CD14-positive monocyte (primary cell): ENCODE measurements at regions not wholly inside any gene's neighbourhood (a gene's known extent, or its start where the extent isn't known, plus 50 kb on each side); places are given as distances from the start of the nearest gene placed in this dataset.

ENCODE experiments used
- DNase-seq, 3 donors: peaks; one replicate each; pipeline ENCODE4 v3.0.0-alpha.2; 2011 to 2022
- H2AFZ ChIP-seq: 2 replicates; pipeline ENCODE4 v1.6.0; 2012; ENCODE audit warnings: mild to moderate bottlenecking, low read depth, low read length, inconsistent platforms; ENCODE audit not compliant: insufficient read depth, poor library complexity, severe bottlenecking
- H3K27ac ChIP-seq, 2 donors: 1 replicate in 1 of 2; 2 replicates in 1 of 2; pipeline ENCODE4 v1.5.1; 2012 to 2013; ENCODE audit warnings: low read length in 2 of 2, control low read depth in 1 of 2, inconsistent platforms in 1 of 2, low read depth in 1 of 2, mild to moderate bottlenecking in 1 of 2
- H3K27me3 ChIP-seq, 2 donors: one replicate each; pipeline versions ENCODE4 v1.6.0 to v1.6.1; 2011 to 2013; ENCODE audit warnings: low read length in 2 of 2; ENCODE audit not compliant: control insufficient read depth in 2 of 2, insufficient read depth in 2 of 2
- H3K36me3 ChIP-seq, 2 donors: replicated peaks in 1 of 2; 1 replicate in 1 of 2; 2 replicates in 1 of 2; pipeline versions ENCODE4 v1.5.1 to v1.6.1; 2012 to 2013; ENCODE audit warnings: low read length in 2 of 2, control low read depth in 1 of 2, inconsistent platforms in 1 of 2, mild to moderate bottlenecking in 1 of 2; ENCODE audit not compliant: insufficient read depth in 2 of 2, control insufficient read depth in 1 of 2
- H3K4me1 ChIP-seq, 2 donors: 1 replicate in 1 of 2; 2 replicates in 1 of 2; pipeline versions ENCODE4 v1.5.1 to v1.6.1; 2012 to 2013; ENCODE audit warnings: low read length in 2 of 2, control low read depth in 1 of 2, inconsistent platforms in 1 of 2, mild to moderate bottlenecking in 1 of 2, moderate library complexity in 1 of 2; ENCODE audit not compliant: insufficient read depth in 2 of 2, control insufficient read depth in 1 of 2
- H3K4me2 ChIP-seq: replicated peaks from 2 replicates; pipeline ENCODE3; 2012; ENCODE audit warnings: low read length, moderate library complexity, mild to moderate bottlenecking; ENCODE audit not compliant: poor library complexity, severe bottlenecking; ENCODE audit errors: extremely low read depth
- H3K4me3 ChIP-seq, 3 experiments: fragments of 200-600 bp in 1 of 3; sonication (generic) in 1 of 3; replicated peaks in 1 of 3; 1 replicate in 2 of 3; 2 replicates in 1 of 3; pipeline ENCODE4 v1.5.1; 2011 to 2013; ENCODE audit warnings: low read length in 3 of 3, mild to moderate bottlenecking in 3 of 3, control low read depth in 2 of 3, low read depth in 2 of 3, inconsistent platforms in 1 of 3, moderate library complexity in 1 of 3
- H3K79me2 ChIP-seq: 2 replicates; pipeline ENCODE4 v1.6.0; 2012; ENCODE audit warnings: mild to moderate bottlenecking, control low read depth, inconsistent platforms, low read length, moderate library complexity; ENCODE audit not compliant: insufficient read depth
- H3K9ac ChIP-seq: 2 replicates; pipeline ENCODE4 v1.6.0; 2017; ENCODE audit warnings: low read length, mild to moderate bottlenecking; ENCODE audit not compliant: insufficient read depth, poor library complexity, severe bottlenecking
- H3K9me3 ChIP-seq, 2 donors: replicated peaks in 1 of 2; 1 replicate in 1 of 2; 2 replicates in 1 of 2; pipeline versions ENCODE4 v1.5.1 to v1.6.1; 2012 to 2013; ENCODE audit warnings: low read length in 2 of 2, control low read depth in 1 of 2; ENCODE audit not compliant: control insufficient read depth in 1 of 2, insufficient read depth in 1 of 2
- H4K20me1 ChIP-seq: 2 replicates; pipeline ENCODE4 v1.6.0; 2012; ENCODE audit warnings: mild to moderate bottlenecking, low read length, control low read depth, moderate library complexity; ENCODE audit not compliant: insufficient read depth
- H3K27ac Mint-ChIP-seq, 7 donors: one replicate each; pipeline ENCODE4 v1.8.0; 2020; ENCODE audit warnings: mild to moderate bottlenecking in 7 of 7, mixed read lengths in 7 of 7, moderate library complexity in 6 of 7, inconsistent platforms in 2 of 7
- H3K27me3 Mint-ChIP-seq, 3 donors: one replicate each; pipeline ENCODE4 v1.8.0; 2021 to 2022; ENCODE audit warnings: low read depth in 3 of 3, mild to moderate bottlenecking in 3 of 3, mixed read lengths in 3 of 3, moderate library complexity in 3 of 3, inconsistent platforms in 1 of 3
- H3K36me3 Mint-ChIP-seq, 2 donors: one replicate each; pipeline ENCODE4 v1.8.0; 2020; ENCODE audit warnings: mixed read lengths in 2 of 2, inconsistent platforms in 1 of 2, mild to moderate bottlenecking in 1 of 2
- H3K4me1 Mint-ChIP-seq: one replicate; pipeline ENCODE4 v1.8.0; 2020; ENCODE audit warnings: mild to moderate bottlenecking, mixed read lengths
- H3K4me3 Mint-ChIP-seq, 2 donors: one replicate each; pipeline ENCODE4 v1.8.0; 2020; ENCODE audit warnings: mild to moderate bottlenecking in 2 of 2, mixed read lengths in 2 of 2, moderate library complexity in 1 of 2
- H3K9me3 Mint-ChIP-seq, 7 donors: one replicate each; pipeline ENCODE4 v1.8.0; 2020 to 2022; ENCODE audit warnings: mixed read lengths in 7 of 7, mild to moderate bottlenecking in 6 of 7, moderate library complexity in 6 of 7, inconsistent platforms in 2 of 7
- CTCF ChIP-seq: fragments of 200-600 bp; IDR thresholded peaks from one replicate; pipeline ENCODE4 v1.8.0; 2022; ENCODE audit warnings: antibody characterized with exemption, mild to moderate bottlenecking
- WGBS: methylation state at CpG from one replicate; pipeline ENCODE4 v1.1.5; 2013; ENCODE audit warnings: missing lambda C conversion rate; ENCODE audit not compliant: insufficient coverage; 5-methylcytosine and 5-hydroxymethylcytosine counted together
- intact Hi-C, 2 donors: fragments of 100-400 bp; cut with micrococcal nuclease; formaldehyde crosslinking; loops; one replicate each; pipeline versions ENCODE4 v1.15.0 to v1.15.1; 2023

- H4K20me1 ChIP-seq, result no peaks in the 10 kb centered on the region
- Mint-ChIP-seq H3K27me3 (peaks cover 0 to 3% (median 0%) of the 10 kb centered on the region in 3 donors), H3K36me3 (no peaks in the 10 kb centered on the region), H3K27ac (no peak overlapping the region), H3K4me3 (no peak overlapping the region), H3K4me1 (no peaks in the 10 kb centered on the region), H3K9me3 (peaks cover 2 to 14% (median 10%) of the 10 kb centered on the region in 7 donors)
- WGBS, result 80% methylated on average over 1 of the region's 4 CpGs
- H3K9ac ChIP-seq, result no peak overlapping the region
- H3K27ac ChIP-seq, result no peak overlapping the region
- intact Hi-C loops, result no loop called here
- DNase-seq, result no peak
- no peaks in the 10 kb centered on the region for H3K36me3 ChIP-seq
- no peaks in the 10 kb centered on the region for H3K27me3 ChIP-seq
- no peak for TF ChIP-seq CTCF
- H2AFZ ChIP-seq, result no peak overlapping the region
- no peak overlapping the region for H3K4me2 ChIP-seq
- H3K4me3 ChIP-seq, result no peak overlapping the region
- H3K9me3 ChIP-seq, result peaks cover 0 to 2% of the 10 kb centered on the region in 2 donors
- H3K79me2 ChIP-seq, result no peaks in the 10 kb centered on the region
- no peaks in the 10 kb centered on the region for H3K4me1 ChIP-seq
Observed at GRCh38 chr1:184237588-184237987, 149.2 kb upstream of the C1orf21 start.

- DNase-seq, result no peak
- no CpG with 5 or more reads among the region's 2 CpGs for WGBS
- no peaks in the 10 kb centered on the region for H3K4me1 Mint-ChIP-seq
Observed at GRCh38 chr1:184241446-184241845, 145.4 kb upstream of the C1orf21 start.

More at GRCh38 chr1:184241446-184241845, 145.4 kb upstream of the C1orf21 start:
- Histone ChIP-seq H3K36me3 (no peaks in the 10 kb centered on the region), H3K4me1 (no peaks in the 10 kb centered on the region), H3K27ac (no peak overlapping the region), H3K4me2 (no peak overlapping the region), H3K79me2 (no peaks in the 10 kb centered on the region), H4K20me1 (no peaks in the 10 kb centered on the region), H3K9me3 (no peaks in the 10 kb centered on the region), H3K4me3 (no peak overlapping the region), H2AFZ (no peak overlapping the region), H3K9ac (no peak overlapping the region), H3K27me3 (no peaks in the 10 kb centered on the region)
- Mint-ChIP-seq H3K27me3 (peaks cover 0 to 4% (median 0%) of the 10 kb centered on the region in 3 donors), H3K4me3 (no peak overlapping the region), H3K9me3 (peaks cover 0 to 8% (median 3%) of the 10 kb centered on the region in 7 donors), H3K27ac (no peak overlapping the region), H3K36me3 (no peaks in the 10 kb centered on the region)
- no peak for TF ChIP-seq CTCF
- intact Hi-C loops, result no loop called here
